Endothelial cell of umbilical vein (primary cell): ENCODE measurements at regions not wholly inside any gene's neighbourhood (a gene's known extent, or its start where the extent isn't known, plus 50 kb on each side); places are given as distances from the start of the nearest gene placed in this dataset.

ENCODE experiments used
- BruUV-seq: library from RNA; stranded (reverse); fragments of 400-500 nt; replicated peaks from 2 replicates; lab custom pipeline; 2021; lab: Mats Ljungman, UMichigan
- CTCF ChIA-PET: fragments of 300-600, 350-600 bp; sonication (Branson Sonifier 250); formaldehyde crosslinking; loops from one replicate; lab custom pipeline; 2021; ENCODE audit warnings: antibody characterized with exemption, inconsistent platforms; lab: Charles Lee
- POLR2A ChIA-PET: fragments of 300-600, 350-600 bp; sonication (Branson Sonifier 250); formaldehyde crosslinking; loops from one replicate; lab custom pipeline; 2021; ENCODE audit warnings: antibody characterized with exemption, inconsistent platforms; lab: Charles Lee
- DNase-seq: peaks from one replicate; pipeline ENCODE4 v3.0.0-alpha.2; 2011; ENCODE audit warnings: low read depth, low spot score
- FAIRE-seq: peaks from 2 replicates; lab custom pipeline; 2011; peaks lifted over from hg19 to GRCh38; lab: Jason Lieb, UNC
- H2AFZ ChIP-seq: 2 replicates; pipeline ENCODE4 v1.6.0; 2012; ENCODE audit warnings: low read depth, low read length, control low read depth, inconsistent platforms
- H3K27ac ChIP-seq: 2 replicates; pipeline ENCODE4 v1.5.1; 2011; ENCODE audit warnings: low read depth, mild to moderate bottlenecking, control low read depth, low read length, moderate library complexity; ENCODE audit not compliant: insufficient read depth
- H3K27me3 ChIP-seq, 2 experiments: 2 replicates each; pipeline versions ENCODE4 v1.6.0 to v1.6.1; 2011; ENCODE audit warnings: low read length in 2 of 2, mixed read lengths in 1 of 2; ENCODE audit not compliant: control insufficient read depth in 2 of 2, insufficient read depth in 2 of 2
- H3K36me3 ChIP-seq, 2 experiments: 2 replicates in 1 of 2; 3 replicates in 1 of 2; pipeline ENCODE4 v1.5.1; 2011; ENCODE audit warnings: low read length in 2 of 2, mild to moderate bottlenecking in 1 of 2, moderate library complexity in 1 of 2; ENCODE audit not compliant: control insufficient read depth in 2 of 2, insufficient read depth in 2 of 2; ENCODE audit errors: extremely low read depth in 1 of 2
- H3K4me1 ChIP-seq: 3 replicates; pipeline ENCODE4 v1.5.1; 2011; ENCODE audit warnings: mild to moderate bottlenecking, low read length; ENCODE audit not compliant: control insufficient read depth, insufficient read depth; ENCODE audit errors: extremely low read depth
- H3K4me2 ChIP-seq: 2 replicates; pipeline ENCODE4 v1.6.1; 2011; ENCODE audit warnings: low read length, control low read depth, mixed read lengths; ENCODE audit not compliant: insufficient read depth
- H3K4me3 ChIP-seq, 3 experiments: fragments of 200-600 bp in 1 of 3; sonication (generic), shearing (Covaris generic) in 1 of 3; replicated peaks in 1 of 3; 2 replicates each; pipeline ENCODE4 v1.5.1; 2011 to 2016; ENCODE audit warnings: control low read depth in 3 of 3, low read length in 3 of 3, mild to moderate bottlenecking in 2 of 3, inconsistent platforms in 1 of 3, low read depth in 1 of 3, moderate library complexity in 1 of 3; ENCODE audit not compliant: insufficient read depth in 1 of 3
- H3K79me2 ChIP-seq: 2 replicates; pipeline ENCODE4 v1.6.0; 2012; ENCODE audit warnings: low read length, inconsistent platforms; ENCODE audit not compliant: control insufficient read depth, insufficient read depth
- H3K9ac ChIP-seq: replicated peaks from 2 replicates; pipeline ENCODE3; 2011; ENCODE audit warnings: low read length, control low read depth; ENCODE audit not compliant: insufficient read depth; ENCODE audit errors: extremely low read depth
- H3K9me1 ChIP-seq: replicated peaks from 3 replicates; pipeline ENCODE4 v1.6.0; 2011; ENCODE audit warnings: mild to moderate bottlenecking, low read length; ENCODE audit not compliant: control insufficient read depth, insufficient read depth; ENCODE audit errors: extremely low read depth
- H3K9me3 ChIP-seq: replicated peaks from 2 replicates; pipeline ENCODE4 v1.5.1; 2012; ENCODE audit warnings: low read length, inconsistent platforms; ENCODE audit not compliant: control insufficient read depth, insufficient read depth
- H4K20me1 ChIP-seq: replicated peaks from 2 replicates; pipeline ENCODE3; 2011; ENCODE audit warnings: mild to moderate bottlenecking, low read length; ENCODE audit not compliant: control insufficient read depth, insufficient read depth; ENCODE audit errors: extremely low read depth
- CTCF ChIP-seq, 2 donors: IDR thresholded peaks; 1 replicate in 1 of 2; 2 replicates in 1 of 2; pipeline ENCODE4 v1.5.1; 2011; ENCODE audit warnings: low read length in 2 of 2, mild to moderate bottlenecking in 2 of 2, moderate library complexity in 2 of 2, control low read depth in 1 of 2, inconsistent platforms in 1 of 2, low read depth in 1 of 2; ENCODE audit not compliant: insufficient read depth in 1 of 2; ENCODE audit errors: extremely low read depth in 1 of 2
- EZH2 ChIP-seq: IDR thresholded peaks from 2 replicates; pipeline ENCODE4 v1.6.1; 2012; ENCODE audit warnings: borderline replicate concordance, low read depth, mild to moderate bottlenecking, moderate library complexity, low read length, inconsistent platforms; ENCODE audit not compliant: severe bottlenecking
- GATA2 ChIP-seq: IDR thresholded peaks from 2 replicates; pipeline ENCODE4 v1.7.0; 2011; ENCODE audit warnings: low read depth, mild to moderate bottlenecking, moderate library complexity, mixed read lengths, low read length; ENCODE audit not compliant: insufficient read length, insufficient read depth
- JUN ChIP-seq: IDR thresholded peaks from 2 replicates; pipeline ENCODE4 v1.6.1; 2011; ENCODE audit warnings: borderline replicate concordance, low read depth; ENCODE audit not compliant: insufficient read length, insufficient read depth
- MYC ChIP-seq: IDR thresholded peaks from one replicate; pipeline ENCODE4 v1.6.1; 2011; ENCODE audit warnings: mild to moderate bottlenecking, low read depth, low read length
- POLR2AphosphoS5 ChIP-seq: IDR thresholded peaks from 2 replicates; pipeline ENCODE4 v1.6.1; 2012; ENCODE audit warnings: low read depth, mild to moderate bottlenecking, control low read depth, low read length, moderate library complexity; ENCODE audit not compliant: insufficient read depth
- dilution Hi-C: fragments of 300-500 bp; cut with MboI; formaldehyde crosslinking; loops from one replicate; pipeline ENCODE4 v1.15.0; 2019; ENCODE audit warnings: low sequenced_read_pairs; ENCODE audit not compliant: extremely low pct_ligation_motif_present
- intact Hi-C: fragments of 100-400 bp; cut with micrococcal nuclease; formaldehyde crosslinking; loops from one replicate; pipeline ENCODE4 v1.10.0; 2022

- intact Hi-C loops, result no loop called here
- Histone ChIP-seq H3K9ac (no peak overlapping the region), H3K79me2 (no peaks in the 10 kb centered on the region), H2AFZ (no peak overlapping the region), H3K9me3 (no peaks in the 10 kb centered on the region), H3K4me2 (no peak overlapping the region), H3K27me3 (peaks cover 0 to 2% of the 10 kb centered on the region in 2 experiments), H3K27ac (no peak overlapping the region), H3K4me3 (no peak overlapping the region), H3K4me1 (no peaks in the 10 kb centered on the region), H3K36me3 (no peaks in the 10 kb centered on the region), H4K20me1 (no peaks in the 10 kb centered on the region), H3K9me1 (no peaks in the 10 kb centered on the region)
- no peak for TF ChIP-seq CTCF (IDR thresholded peaks at IDR 0.05; ENCODE audit: extremely low read depth in 1 of 2, insufficient read depth in 1 of 2, low read depth in 1 of 2, low read length in 2 of 2)
- no peak for TF ChIP-seq GATA2
- TF ChIP-seq MYC, result no peak
- TF ChIP-seq POLR2AphosphoS5, result no peak
- TF ChIP-seq EZH2, result no peak
- TF ChIP-seq JUN, result no peak
- ChIA-PET CTCF (interaction anchor here (1.2 kb wide), 1 partner anchor 8 kb away, joined by 3 read pairs; no protein-coding TSS in a partner anchor), POLR2A (no interaction called here)
- no TSS peak for BruUV-seq
- dilution Hi-C loops, result no loop called here
- DNase-seq (no peak), FAIRE-seq (no peak)
Observed at GRCh38 chr1:47551971-47552528, 114.2 kb downstream of the FOXD2 start.
